ENCODE measurements at regions not wholly inside any gene's neighbourhood (a gene's known extent, or its start where the extent isn't known, plus 50 kb on each side); places are given as distances from the start of the nearest gene placed in this dataset.

DNA sequence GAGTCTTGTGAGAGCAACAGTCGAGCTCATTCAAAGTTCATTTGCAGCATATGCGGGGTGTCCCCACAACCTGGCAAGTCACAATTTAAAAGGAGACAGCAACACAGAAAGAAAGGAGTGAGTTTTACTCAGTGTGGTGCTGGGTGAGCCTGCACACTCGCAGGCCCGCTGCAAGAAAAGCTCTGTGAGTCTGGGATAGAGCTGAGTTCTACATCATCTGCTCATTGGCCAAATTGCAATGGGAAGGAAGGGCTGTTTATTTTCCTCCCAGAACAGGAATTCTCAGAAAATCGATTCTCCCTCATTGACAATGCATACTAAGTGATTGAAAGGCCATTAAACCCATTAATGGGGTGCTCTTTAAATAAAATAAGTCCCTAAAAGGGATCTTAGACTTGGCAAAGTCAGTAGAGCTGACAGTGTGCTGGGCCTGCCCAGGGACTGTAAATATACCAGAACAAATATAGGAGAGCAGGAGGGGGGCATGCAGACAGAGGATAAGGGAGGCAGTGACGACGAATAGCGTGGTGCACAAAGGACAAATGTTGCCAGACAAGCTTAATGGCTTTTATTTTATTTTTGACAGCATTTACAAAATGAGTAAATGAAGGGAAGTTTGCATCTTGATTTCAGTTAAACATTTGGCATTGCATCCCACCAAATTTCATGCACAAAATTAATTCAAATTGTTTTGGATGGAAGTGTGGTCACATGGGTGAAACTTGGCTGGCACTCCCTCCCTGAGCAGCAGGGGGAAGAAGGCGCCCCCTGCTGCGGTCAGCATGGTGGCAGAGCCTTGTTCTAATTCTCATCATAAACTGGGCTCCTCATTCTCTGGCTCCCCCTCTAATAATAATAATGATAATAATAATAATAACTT, 215.7 kb downstream of the SNX10 start:
- ChIA-PET POLR2A (no interaction called here), RAD21 (ENCODE audit: low non-redundant PET in 1 of 2, low total read pairs in 2 of 2, uncharacterized antibody in 2 of 2, unreplicated experiment in 2 of 2) (interaction anchor here in 1 of 2 experiments (1.5 kb wide), 1 partner anchor 137 kb away, joined by 3 read pairs; no protein-coding TSS in a partner anchor)

More for the DNA sequence above, 215.7 kb downstream of the SNX10 start:
- Histone ChIP-seq H3K9ac (ENCODE audit: low read length) (no peak overlapping the region), H3K27ac (ENCODE audit: low read depth, low read length) (no peak overlapping the region), H3K36me3 (ENCODE audit: control insufficient read depth in 1 of 2, insufficient read depth in 2 of 2, low read length in 2 of 2) (no peaks in the 10 kb centered on the region), H4K20me1 (ENCODE audit: insufficient read depth) (no peaks in the 10 kb centered on the region), H3K4me3 (replicated peaks in 1 of 2; ENCODE audit: low read depth in 1 of 2, low read length in 2 of 2) (no peak overlapping the region), H2AFZ (ENCODE audit: low read depth, low read length, poor library complexity, severe bottlenecking) (no peak overlapping the region), H3K9me3 (ENCODE audit: control insufficient read depth in 1 of 2, insufficient read depth in 1 of 2, low read depth in 1 of 2, low read length in 2 of 2) (no peaks in the 10 kb centered on the region), H3K4me1 (ENCODE audit: control insufficient read depth in 1 of 2, insufficient read depth in 2 of 2, low read length in 2 of 2) (no peaks in the 10 kb centered on the region), H3K27me3 (ENCODE audit: insufficient read depth, low read length) (no peaks in the 10 kb centered on the region), H3K9me2 (ENCODE audit: insufficient read depth) (no peaks in the 10 kb centered on the region), H3K4me2 (ENCODE audit: low read length) (no peak overlapping the region), H3K79me2 (ENCODE audit: insufficient read depth, low read length) (no peaks in the 10 kb centered on the region)
- DNase-seq (ENCODE audit: low read depth, low spot score) (no peak), ATAC-seq (peak; percentile 67; the same call in 1 of the 2 replicates)
- BruUV-seq (replicated peaks): no TSS peak
- intact Hi-C loops (cut with micrococcal nuclease): loop anchor here (10.0 kb wide), 1 partner anchor 613 kb away; no protein-coding TSS in a partner anchor
- peak; percentile 32; the same call in 1 of the 2 replicates for TF ChIP-seq RAD21 (IDR thresholded peaks at IDR 0.05; ENCODE audit: low read depth)
- no peak for TF ChIP-seq FOSL1 (IDR thresholded peaks at IDR 0.05; ENCODE audit: low read depth)
- TF ChIP-seq, protein P1, sequence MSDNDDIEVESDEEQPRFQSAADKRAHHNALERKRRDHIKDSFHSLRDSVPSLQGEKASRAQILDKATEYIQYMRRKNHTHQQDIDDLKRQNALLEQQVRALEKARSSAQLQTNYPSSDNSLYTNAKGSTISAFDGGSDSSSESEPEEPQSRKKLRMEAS (IDR thresholded peaks at IDR 0.05): no peak
- TF ChIP-seq, protein P2, sequence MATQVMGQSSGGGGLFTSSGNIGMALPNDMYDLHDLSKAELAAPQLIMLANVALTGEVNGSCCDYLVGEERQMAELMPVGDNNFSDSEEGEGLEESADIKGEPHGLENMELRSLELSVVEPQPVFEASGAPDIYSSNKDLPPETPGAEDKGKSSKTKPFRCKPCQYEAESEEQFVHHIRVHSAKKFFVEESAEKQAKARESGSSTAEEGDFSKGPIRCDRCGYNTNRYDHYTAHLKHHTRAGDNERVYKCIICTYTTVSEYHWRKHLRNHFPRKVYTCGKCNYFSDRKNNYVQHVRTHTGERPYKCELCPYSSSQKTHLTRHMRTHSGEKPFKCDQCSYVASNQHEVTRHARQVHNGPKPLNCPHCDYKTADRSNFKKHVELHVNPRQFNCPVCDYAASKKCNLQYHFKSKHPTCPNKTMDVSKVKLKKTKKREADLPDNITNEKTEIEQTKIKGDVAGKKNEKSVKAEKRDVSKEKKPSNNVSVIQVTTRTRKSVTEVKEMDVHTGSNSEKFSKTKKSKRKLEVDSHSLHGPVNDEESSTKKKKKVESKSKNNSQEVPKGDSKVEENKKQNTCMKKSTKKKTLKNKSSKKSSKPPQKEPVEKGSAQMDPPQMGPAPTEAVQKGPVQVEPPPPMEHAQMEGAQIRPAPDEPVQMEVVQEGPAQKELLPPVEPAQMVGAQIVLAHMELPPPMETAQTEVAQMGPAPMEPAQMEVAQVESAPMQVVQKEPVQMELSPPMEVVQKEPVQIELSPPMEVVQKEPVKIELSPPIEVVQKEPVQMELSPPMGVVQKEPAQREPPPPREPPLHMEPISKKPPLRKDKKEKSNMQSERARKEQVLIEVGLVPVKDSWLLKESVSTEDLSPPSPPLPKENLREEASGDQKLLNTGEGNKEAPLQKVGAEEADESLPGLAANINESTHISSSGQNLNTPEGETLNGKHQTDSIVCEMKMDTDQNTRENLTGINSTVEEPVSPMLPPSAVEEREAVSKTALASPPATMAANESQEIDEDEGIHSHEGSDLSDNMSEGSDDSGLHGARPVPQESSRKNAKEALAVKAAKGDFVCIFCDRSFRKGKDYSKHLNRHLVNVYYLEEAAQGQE (IDR thresholded peaks at IDR 0.05; ENCODE audit: low read depth): no peak
- TF ChIP-seq, protein P3, sequence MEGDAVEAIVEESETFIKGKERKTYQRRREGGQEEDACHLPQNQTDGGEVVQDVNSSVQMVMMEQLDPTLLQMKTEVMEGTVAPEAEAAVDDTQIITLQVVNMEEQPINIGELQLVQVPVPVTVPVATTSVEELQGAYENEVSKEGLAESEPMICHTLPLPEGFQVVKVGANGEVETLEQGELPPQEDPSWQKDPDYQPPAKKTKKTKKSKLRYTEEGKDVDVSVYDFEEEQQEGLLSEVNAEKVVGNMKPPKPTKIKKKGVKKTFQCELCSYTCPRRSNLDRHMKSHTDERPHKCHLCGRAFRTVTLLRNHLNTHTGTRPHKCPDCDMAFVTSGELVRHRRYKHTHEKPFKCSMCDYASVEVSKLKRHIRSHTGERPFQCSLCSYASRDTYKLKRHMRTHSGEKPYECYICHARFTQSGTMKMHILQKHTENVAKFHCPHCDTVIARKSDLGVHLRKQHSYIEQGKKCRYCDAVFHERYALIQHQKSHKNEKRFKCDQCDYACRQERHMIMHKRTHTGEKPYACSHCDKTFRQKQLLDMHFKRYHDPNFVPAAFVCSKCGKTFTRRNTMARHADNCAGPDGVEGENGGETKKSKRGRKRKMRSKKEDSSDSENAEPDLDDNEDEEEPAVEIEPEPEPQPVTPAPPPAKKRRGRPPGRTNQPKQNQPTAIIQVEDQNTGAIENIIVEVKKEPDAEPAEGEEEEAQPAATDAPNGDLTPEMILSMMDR (IDR thresholded peaks at IDR 0.05 in 2 of 3, conservative IDR thresholded peaks at IDR 0.05 in 1 of 3; ENCODE audit: borderline replicate concordance in 1 of 3, insufficient read depth in 1 of 3, low read depth in 2 of 3, low read length in 2 of 3): peak in 2 of 3 experiments; percentile 29 to 46; a peak in 3 of 6 replicates
- no peak for TF ChIP-seq ZNF274 (IDR thresholded peaks at IDR 0.05; ENCODE audit: low read depth, low read length)
- TF ChIP-seq ZFX (IDR thresholded peaks at IDR 0.05): no peak
- CTCF ChIA-PET: interaction anchor here (1.4 kb wide), 1 partner anchor 139 kb away, joined by 3 read pairs; no protein-coding TSS in a partner anchor
